KOPT-K1 (cell line): ENCODE measurements at regions not wholly inside any gene's neighbourhood (a gene's known extent, or its start where the extent isn't known, plus 50 kb on each side); places are given as distances from the start of the nearest gene placed in this dataset.

ENCODE experiments used
- H3K27ac ChIP-seq: fragments of 200-600 bp; sonication (generic); 2 replicates; pipeline ENCODE4 v1.5.1; 2016; ENCODE audit warnings: antibody characterized with exemption, mild to moderate bottlenecking, low read depth, low read length; ENCODE audit not compliant: poor library complexity, severe bottlenecking
- H3K36me3 ChIP-seq: fragments of 200-600 bp; sonication (generic); 2 replicates; pipeline ENCODE4 v1.5.1; 2017; ENCODE audit warnings: antibody characterized with exemption, mild to moderate bottlenecking, low read length, moderate library complexity; ENCODE audit not compliant: insufficient read depth
- H3K9me3 ChIP-seq: fragments of 200-600 bp; sonication (generic); 2 replicates; pipeline ENCODE4 v1.5.1; 2017; ENCODE audit warnings: antibody characterized with exemption, low read length, mild to moderate bottlenecking; ENCODE audit not compliant: insufficient read depth, poor library complexity, severe bottlenecking

- H3K9me3 ChIP-seq, result no peaks in the 10 kb centered on the region
- no peaks in the 10 kb centered on the region for H3K36me3 ChIP-seq
Observed at GRCh38 chr4:58465031-58465430, 1354.8 kb upstream of the IGFBP7 start.

GRCh38 chr4:58456727-58457384, 1346.7 kb upstream of the IGFBP7 start:
- Histone ChIP-seq H3K36me3 (no peaks in the 10 kb centered on the region), H3K27ac (no peak overlapping the region), H3K9me3 (no peaks in the 10 kb centered on the region)

More at GRCh38 chr4:58465031-58465430, 1354.8 kb upstream of the IGFBP7 start:
- no peak overlapping the region for H3K27ac ChIP-seq

- no peaks in the 10 kb centered on the region for H3K36me3 ChIP-seq
- no peak overlapping the region for H3K27ac ChIP-seq
- H3K9me3 ChIP-seq, result no peaks in the 10 kb centered on the region
Observed at GRCh38 chr4:58453956-58454355, 1343.8 kb upstream of the IGFBP7 start.

- no peaks in the 10 kb centered on the region for H3K9me3 ChIP-seq
- no peak overlapping the region for H3K27ac ChIP-seq
- no peaks in the 10 kb centered on the region for H3K36me3 ChIP-seq
Observed at GRCh38 chr4:58451707-58452106, 1341.5 kb upstream of the IGFBP7 start.

GRCh38 chr4:58435871-58436270, 1325.7 kb upstream of the IGFBP7 start:
- H3K27ac ChIP-seq, result no peak overlapping the region
- H3K9me3 ChIP-seq, result no peaks in the 10 kb centered on the region
- H3K36me3 ChIP-seq, result no peaks in the 10 kb centered on the region

GRCh38 chr4:58413849-58414248, 1303.7 kb upstream of the IGFBP7 start:
- Histone ChIP-seq H3K9me3 (no peaks in the 10 kb centered on the region), H3K27ac (no peak overlapping the region), H3K36me3 (no peaks in the 10 kb centered on the region)

GRCh38 chr4:58411904-58412303, 1301.7 kb upstream of the IGFBP7 start:
- Histone ChIP-seq H3K9me3 (no peaks in the 10 kb centered on the region), H3K27ac (no peak overlapping the region)

GRCh38 chr4:58406762-58407161, 1296.6 kb upstream of the IGFBP7 start:
- no peaks in the 10 kb centered on the region for H3K9me3 ChIP-seq
- H3K27ac ChIP-seq, result no peak overlapping the region
- H3K36me3 ChIP-seq, result no peaks in the 10 kb centered on the region

More at GRCh38 chr4:58411904-58412303, 1301.7 kb upstream of the IGFBP7 start:
- no peaks in the 10 kb centered on the region for H3K36me3 ChIP-seq

- Histone ChIP-seq H3K36me3 (no peaks in the 10 kb centered on the region), H3K9me3 (no peaks in the 10 kb centered on the region), H3K27ac (no peak overlapping the region)
Observed at GRCh38 chr4:58368221-58368620, 1258.0 kb upstream of the IGFBP7 start.

- peaks cover 17% of the 10 kb centered on the region for H3K9me3 ChIP-seq
Observed at GRCh38 chr4:58360354-58361133, 1250.4 kb upstream of the IGFBP7 start.

GRCh38 chr4:58359590-58359989, 1249.4 kb upstream of the IGFBP7 start:
- peaks cover 17% of the 10 kb centered on the region for H3K9me3 ChIP-seq
- no peaks in the 10 kb centered on the region for H3K36me3 ChIP-seq
- H3K27ac ChIP-seq, result no peak overlapping the region

More at GRCh38 chr4:58360354-58361133, 1250.4 kb upstream of the IGFBP7 start:
- Histone ChIP-seq H3K36me3 (no peaks in the 10 kb centered on the region), H3K27ac (no peak overlapping the region)

- no peak overlapping the region for H3K27ac ChIP-seq
- H3K9me3 ChIP-seq, result peaks cover 17% of the 10 kb centered on the region
Observed at GRCh38 chr4:58357947-58358346, 1247.8 kb upstream of the IGFBP7 start.

GRCh38 chr4:58325070-58325469, 1214.9 kb upstream of the IGFBP7 start:
- Histone ChIP-seq H3K27ac (no peak overlapping the region), H3K36me3 (no peaks in the 10 kb centered on the region), H3K9me3 (no peaks in the 10 kb centered on the region)

More at GRCh38 chr4:58357947-58358346, 1247.8 kb upstream of the IGFBP7 start:
- no peaks in the 10 kb centered on the region for H3K36me3 ChIP-seq

GRCh38 chr4:58313444-58313843, 1203.3 kb upstream of the IGFBP7 start:
- H3K36me3 ChIP-seq, result no peaks in the 10 kb centered on the region
- no peaks in the 10 kb centered on the region for H3K9me3 ChIP-seq
- no peak overlapping the region for H3K27ac ChIP-seq

GRCh38 chr4:58303456-58303855, 1193.3 kb upstream of the IGFBP7 start:
- no peaks in the 10 kb centered on the region for H3K9me3 ChIP-seq
- H3K27ac ChIP-seq, result no peak overlapping the region

More at GRCh38 chr4:58303456-58303855, 1193.3 kb upstream of the IGFBP7 start:
- H3K36me3 ChIP-seq, result no peaks in the 10 kb centered on the region
